Retina (tissue), 1 donor: ENCODE measurements at regions not wholly inside any gene's neighbourhood (a gene's known extent, or its start where the extent isn't known, plus 50 kb on each side); places are given as distances from the start of the nearest gene placed in this dataset.
"Not testable (repeated sequence)": the region's sequence is repeated elsewhere in the genome, so short reads cannot be mapped to it uniquely, and the experiment has no call there.

Experiments
- DNase-seq: peaks from one replicate; pipeline ENCODE4 v3.0.0-alpha.2; 2016

GRCh38 chr10:8315619-8316021 is 261.1 kb downstream of the GATA3 start:
- no peak for DNase-seq

- no peak for DNase-seq
Measured at GRCh38 chr10:8316284-8316683, 261.8 kb downstream of the GATA3 start.

DNA sequence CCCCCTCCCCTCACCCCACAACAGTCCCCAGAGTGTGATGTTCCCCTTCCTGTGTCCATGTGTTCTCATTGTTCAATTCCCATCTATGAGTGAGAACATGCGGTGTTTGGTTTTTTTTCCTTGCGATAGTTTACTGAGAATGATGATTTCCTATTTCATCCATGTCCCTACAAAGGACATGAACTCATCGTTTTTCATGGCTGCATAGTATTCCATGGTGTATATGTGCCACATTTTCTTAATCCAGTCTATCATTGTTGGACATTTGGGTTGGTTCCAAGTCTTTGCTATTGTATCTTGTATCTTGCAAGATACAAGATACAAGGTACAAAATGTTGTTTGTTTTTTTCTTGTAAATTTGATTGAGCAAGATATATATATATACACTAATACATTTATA is 263.9 kb downstream of the GATA3 start:
- not testable (repeated sequence) for DNase-seq

DNA sequence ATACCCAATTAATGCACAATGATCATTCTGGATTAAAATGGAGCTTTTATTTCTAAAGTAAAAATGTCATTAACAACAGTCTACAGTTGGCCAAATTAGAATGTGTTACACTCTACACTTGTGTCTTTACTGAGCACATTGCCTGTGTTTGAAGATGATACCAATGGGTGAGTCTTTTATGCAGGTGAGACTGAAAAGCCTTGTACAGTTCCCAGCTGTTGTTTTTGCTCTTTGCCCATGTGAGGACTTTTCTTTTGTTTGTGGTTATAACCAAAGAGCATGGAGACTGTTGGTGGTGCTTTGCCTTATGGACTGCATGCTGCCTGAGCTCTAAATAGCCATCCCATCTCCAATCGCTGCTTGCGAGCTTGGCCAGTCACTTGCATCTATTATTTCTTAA is 264.5 kb downstream of the GATA3 start:
- no peak for DNase-seq

DNA sequence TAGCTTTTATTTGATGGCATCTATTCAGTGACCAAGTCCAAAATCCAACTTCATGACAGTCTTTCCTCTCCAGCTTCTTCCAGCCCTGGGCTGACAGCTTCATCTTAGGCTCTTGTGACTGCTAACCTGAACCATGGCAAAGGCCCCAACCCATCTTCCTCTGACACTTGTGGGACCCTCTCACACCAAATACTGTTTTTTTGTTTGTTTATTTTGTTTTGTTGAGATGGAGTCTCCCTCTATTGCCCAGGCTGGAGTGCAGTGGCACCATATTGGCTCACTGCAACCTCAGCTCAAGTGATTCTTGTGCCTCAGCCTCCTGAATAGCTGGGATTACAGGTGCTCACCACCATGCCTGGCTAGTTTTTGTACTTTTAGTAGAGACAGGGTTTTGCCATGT is 265.2 kb downstream of the GATA3 start:
- no peak for DNase-seq

GRCh38 chr10:8321990-8322389 is 267.5 kb downstream of the GATA3 start:
- no peak for DNase-seq

GRCh38 chr10:8323428-8324054 is 269.1 kb downstream of the GATA3 start:
- DNase-seq: no peak

DNA sequence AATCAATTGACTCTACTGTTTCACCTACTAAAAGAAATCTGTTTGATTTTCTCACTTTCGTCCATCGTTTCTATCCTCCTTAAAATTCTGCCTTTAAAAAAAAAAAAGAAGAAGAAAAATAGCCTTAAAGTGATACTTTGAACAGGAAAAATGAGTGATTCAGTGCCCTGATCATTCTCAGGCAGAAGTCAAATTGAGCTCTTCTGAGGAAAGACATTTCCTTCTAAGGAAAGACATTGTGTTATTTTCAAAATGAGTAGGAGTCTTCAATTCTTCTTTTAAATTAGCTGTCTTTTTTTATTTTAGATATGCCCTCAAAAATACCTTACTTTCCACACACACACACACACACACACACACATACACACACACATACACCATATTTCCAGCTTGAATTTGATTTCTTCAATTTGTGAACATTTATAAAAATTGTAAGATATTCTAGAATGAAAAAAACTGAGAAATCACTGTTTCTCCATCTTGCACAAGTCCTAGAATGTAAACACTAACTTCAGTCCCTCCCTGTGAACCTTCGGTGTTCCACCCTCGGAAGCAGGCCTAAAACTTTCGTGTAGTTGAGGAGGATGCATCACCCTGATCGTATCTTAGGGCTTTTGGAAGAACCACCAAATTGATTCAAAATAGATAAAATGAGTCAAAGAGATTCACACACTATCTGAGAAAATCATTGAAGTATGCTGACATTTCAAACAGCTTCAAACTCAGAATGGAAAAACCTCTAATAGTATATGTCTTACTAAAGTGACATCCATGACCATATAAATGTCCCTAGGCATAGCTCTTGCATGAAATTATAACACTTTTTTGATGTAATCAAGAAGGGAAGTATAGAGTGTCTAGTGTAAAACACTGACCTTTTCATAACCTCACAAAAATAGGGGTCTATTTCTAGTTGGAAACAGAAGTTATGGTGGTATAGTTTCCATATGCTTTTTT is 270.8 kb downstream of the GATA3 start:
- no peak for DNase-seq

DNA sequence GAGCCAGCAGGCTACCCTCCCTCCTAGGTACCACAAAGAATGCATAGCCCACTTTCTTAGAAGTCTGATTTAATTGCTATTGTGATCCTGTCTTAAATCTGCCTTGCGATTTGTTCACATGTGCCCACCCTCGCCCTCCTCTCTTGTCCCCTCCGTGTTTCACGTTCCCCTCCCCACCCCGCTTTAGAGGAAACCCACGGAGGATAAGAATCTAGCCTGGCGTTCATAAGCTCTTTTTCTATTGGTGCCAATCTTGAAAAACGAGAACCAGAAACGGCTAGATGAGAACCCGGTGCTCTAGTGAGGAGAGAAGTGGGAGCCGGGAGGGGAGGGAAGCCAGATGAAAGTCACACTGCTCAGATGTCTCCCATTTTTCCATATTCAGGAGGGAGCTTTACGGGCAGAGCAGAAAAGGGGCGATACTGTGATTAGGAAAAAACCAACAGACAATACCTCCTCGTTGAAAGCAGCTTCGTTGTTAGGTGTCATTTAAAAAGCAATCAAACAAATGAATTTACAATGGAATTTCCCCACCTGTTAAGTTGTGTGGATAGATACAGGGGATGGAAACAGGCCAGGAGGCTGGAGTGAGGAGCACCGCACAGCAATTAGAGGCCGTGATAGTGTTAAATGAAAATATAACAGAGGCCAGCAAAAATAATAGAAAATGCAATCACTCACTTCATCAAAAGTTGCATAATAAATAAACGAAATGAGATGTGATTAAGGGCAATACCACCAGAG is 272.1 kb downstream of the GATA3 start:
- no peak for DNase-seq

GRCh38 chr10:8327140-8327423 is 272.6 kb downstream of the GATA3 start:
- DNase-seq: no peak

- DNase-seq: no peak
Measured at GRCh38 chr10:8331387-8331786, 276.9 kb downstream of the GATA3 start.

DNA sequence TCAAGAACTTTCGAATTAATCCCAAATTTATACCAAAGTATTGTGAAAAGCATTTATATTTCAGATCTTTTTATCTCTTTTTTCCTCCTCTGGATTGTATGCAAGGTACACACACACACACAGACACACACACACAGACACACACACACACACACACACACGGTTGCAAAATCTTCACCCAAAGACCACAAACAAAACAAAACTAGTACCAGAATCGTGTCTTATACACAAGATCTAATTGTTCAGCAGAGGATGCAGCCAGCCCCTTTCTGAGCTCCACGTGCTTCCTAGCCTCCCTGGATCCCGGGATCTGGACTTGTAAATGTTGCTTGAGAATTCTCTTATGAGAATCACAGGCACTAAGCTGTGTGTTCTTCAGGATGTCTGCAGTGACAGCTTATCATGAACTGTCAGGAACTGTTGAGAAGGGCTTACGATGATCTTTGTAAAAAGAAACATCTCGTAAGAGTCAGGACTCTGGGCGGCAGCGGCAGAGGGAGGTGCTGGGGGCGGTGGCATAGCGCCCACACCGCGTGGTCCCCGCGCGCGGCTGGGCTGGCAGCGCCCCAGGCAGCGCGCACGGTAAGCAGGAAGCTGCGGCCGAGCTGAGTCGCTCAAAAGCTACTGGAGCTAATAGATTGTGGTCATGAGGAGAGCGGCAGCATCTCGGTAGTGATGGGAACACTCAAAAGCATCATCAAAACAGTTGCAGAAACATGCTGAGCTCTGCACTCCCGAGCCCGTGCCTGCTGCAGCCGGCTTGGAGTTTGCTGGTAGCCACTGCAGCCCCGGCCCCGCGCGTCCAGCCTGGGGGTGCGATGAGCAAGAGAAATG is 277.6 kb downstream of the GATA3 start:
- DNase-seq: peak; percentile 85

DNA sequence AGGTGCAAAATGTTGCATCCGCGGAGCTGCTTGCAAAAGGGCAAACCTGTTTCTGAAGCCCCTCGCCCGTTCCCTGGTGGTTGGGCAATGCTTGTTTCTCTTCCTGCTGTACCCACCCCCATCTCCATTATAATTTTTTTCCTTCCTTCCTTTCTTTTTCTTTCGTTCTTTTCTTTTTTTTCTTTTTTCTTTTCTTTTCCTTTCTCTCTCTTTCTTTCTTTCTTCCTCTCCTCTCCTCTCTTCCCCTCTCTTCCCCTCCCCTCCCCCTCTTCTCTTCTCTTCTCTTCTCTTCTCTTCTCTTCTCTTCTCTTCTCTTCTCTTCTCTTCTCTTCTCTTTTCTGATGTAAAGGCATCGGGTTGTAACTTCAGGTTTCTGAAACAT is 278.2 kb downstream of the GATA3 start:
- DNase-seq: no peak

GRCh38 chr10:8334631-8335030 is 280.1 kb downstream of the GATA3 start:
- DNase-seq: no peak

DNA sequence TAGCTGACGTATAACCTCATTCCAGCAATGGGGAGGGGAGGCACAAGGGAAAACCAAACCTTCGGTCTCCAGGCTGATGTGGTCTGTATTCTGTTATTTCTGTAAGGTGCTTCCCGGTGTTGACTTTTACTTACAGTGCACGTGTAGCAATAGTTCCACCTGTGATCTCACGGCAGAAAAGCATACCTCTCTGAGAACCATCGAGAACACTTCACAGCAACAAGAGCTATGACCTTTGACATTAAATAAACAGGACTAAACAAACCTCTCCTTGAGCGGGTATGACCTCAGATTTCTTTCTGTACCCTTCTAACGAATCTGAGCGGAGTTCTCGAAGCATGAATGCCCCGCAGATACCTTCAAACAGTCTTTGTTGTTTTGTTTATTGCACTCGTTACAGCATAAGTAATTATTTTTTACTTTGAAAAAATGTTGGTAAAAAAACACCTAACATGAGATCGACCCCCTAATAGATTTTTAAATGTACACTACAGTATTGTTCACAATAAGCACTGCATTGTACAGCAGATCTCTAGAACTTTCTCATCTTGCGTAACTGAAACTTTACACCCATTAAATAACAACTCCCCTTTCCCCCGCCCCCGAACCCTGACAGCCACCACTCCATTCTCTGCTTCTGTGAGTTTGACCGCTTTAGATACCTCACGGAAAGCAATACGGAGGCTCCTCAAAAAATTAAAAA is 282.3 kb downstream of the GATA3 start:
- no peak for DNase-seq

GRCh38 chr10:8337332-8337651 is 282.8 kb downstream of the GATA3 start:
- DNase-seq: no peak

- DNase-seq: no peak
Measured at GRCh38 chr10:8338177-8338766, 283.8 kb downstream of the GATA3 start.

DNA sequence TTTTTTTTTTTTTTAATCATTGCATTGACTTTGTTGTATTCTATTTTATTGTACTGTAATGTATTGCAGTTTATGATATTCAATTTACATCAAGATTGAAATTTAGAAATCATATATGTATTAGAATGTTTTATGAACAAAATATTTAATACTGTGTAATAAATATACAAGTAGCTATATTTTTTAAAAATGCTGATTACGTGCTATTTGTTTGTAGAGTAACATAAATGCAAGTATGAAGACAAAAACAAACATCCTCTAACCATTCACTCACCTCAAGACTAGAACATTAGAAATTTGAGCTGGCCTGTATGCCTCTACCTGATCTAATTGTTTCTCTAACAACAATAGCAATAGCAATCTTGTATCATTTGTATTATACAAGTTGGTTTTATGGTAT is 290.3 kb downstream of the GATA3 start:
- DNase-seq: no peak

DNA sequence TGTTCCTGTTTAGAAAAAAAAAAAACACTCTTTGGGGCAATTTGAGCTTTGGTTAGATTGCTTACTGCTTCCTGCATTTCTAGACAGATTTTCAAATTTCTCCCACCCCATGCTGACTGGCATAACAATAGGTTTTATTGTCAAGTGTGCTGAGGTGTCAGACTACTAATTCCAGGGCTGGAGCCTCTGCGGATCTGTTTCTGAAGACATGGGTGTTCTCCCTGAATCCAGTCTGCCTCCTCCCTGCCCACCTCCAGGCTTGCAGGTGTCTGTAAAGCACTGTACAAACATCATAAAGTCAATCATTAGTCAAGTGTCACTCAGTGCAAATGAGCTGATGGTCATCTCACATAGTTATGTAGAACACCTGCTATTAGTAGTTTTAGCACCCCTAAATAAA is 292.4 kb downstream of the GATA3 start:
- no peak for DNase-seq

- not testable (repeated sequence) for DNase-seq
Measured at GRCh38 chr10:8347614-8348013, 293.1 kb downstream of the GATA3 start.

GRCh38 chr10:8349610-8350249 is 295.2 kb downstream of the GATA3 start:
- DNase-seq: no peak
